ENCODE measurements at regions not wholly inside any gene's neighbourhood (a gene's known extent, or its start where the extent isn't known, plus 50 kb on each side); places are given as distances from the start of the nearest gene placed in this dataset.

DNA sequence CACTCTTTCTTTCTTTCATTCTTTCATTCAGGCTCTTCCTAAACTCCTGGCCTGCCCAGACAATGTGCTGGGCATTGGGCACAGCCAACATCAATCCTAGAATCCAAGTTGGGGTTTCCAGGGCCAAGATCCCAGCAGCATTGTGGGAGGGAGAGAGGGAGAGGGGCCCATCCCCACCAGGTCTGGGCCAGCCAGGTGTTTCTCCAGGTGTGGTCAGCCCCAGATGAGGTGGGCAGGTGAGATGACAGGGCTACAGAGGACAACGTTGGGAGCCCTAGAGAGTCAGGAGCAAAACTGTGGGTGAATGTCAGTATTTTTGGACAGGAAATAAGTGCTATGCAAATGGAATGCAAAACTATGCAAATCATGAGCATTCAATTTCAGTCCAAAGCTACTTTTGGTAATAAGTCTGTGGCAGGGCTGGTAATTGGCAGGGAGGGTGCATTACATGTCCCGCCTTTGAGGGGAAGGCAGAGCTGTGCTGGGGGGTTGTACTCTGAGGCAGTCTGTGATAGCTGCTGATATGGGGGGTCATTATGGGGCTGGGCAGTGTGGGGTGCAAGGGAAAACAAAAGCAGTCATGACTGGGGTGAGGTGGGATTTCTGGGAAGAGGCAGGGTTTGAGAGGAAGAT lies 139.9 kb upstream of the IGSF21 start:
- TF ChIP-seq POLR2A (IDR thresholded peaks at IDR 0.05; ENCODE audit: low read length) (no peak), GATA1 (IDR thresholded peaks at IDR 0.05; ENCODE audit: low read depth, low read length) (no peak)

Measured in erythroblast (primary cell).